ENCODE measurements at regions not wholly inside any gene's neighbourhood (a gene's known extent, or its start where the extent isn't known, plus 50 kb on each side); places are given as distances from the start of the nearest gene placed in this dataset.

GRCh38 chr12:67096533-67097318, 172.4 kb upstream of the CAND1 start:
- TF ChIP-seq CTCF (conservative IDR thresholded peaks at IDR 0.05; ENCODE audit: low read length) (no peak), EZH2phosphoT487 (IDR thresholded peaks at IDR 0.05; ENCODE audit: borderline replicate concordance) (no peak)

Measured in Loucy (cell line).